IPS-NIHi11 (cell line): ENCODE measurements at regions not wholly inside any gene's neighbourhood (a gene's known extent, or its start where the extent isn't known, plus 50 kb on each side); places are given as distances from the start of the nearest gene placed in this dataset.

ENCODE experiments used
- DNase-seq: peaks from one replicate; pipeline ENCODE4 v3.0.0; 2012; ENCODE audit warnings: mixed read lengths, low spot score

DNA sequence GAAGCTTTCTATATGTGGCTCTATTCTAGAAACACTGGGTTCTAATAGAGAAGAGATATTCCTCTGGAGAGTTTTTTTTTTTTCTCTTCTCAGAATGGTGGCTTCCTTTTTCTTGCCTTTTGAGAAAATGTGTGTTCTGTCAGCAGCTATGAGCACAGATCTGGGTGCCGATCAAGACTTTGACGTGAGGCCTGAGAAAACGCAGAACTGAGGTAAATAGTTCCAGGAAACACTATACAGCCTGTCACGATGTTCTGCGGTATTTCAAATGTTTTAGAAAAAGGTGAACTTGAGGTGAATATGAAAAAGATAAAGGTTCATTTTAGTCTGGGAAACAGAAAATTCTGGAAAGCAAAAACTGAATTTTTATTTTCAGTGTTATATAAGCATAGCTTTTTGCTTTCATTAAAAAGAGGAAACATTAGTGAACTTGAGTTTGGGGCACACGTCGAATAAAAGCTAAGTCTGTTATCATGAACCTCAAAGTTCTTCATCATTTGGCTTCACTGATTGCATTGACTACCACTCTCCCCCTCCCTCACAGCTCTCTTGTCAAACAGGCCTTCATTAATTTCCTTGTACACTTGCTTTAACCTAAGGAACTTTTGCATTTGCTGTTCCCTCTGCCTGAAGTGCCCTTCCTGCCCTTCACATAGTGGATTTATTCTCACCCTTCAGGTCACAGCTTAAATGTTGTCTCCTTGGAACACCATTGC lies 265.1 kb downstream of the NFKBIZ start:
- no peak for DNase-seq

DNA sequence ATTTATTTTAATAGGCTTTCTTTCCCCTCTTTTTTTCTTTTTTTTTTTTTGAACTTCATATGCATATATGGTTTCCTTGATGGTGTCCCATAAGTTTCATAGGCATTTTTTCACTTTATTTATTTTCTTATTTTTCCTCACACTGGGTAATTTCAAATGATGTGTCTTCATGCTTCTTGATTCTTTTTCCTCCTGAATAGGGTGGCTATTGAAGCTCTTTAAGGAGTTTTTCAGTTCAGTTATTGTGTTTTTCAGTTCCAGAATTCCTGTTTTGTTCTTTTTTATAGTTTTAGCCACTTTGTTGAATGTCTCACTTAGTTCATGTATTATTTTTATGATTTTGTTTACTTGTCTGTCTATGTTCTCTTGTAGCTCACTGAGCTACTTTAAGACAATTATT lies 273.2 kb downstream of the NFKBIZ start:
- DNase-seq = no peak

DNA sequence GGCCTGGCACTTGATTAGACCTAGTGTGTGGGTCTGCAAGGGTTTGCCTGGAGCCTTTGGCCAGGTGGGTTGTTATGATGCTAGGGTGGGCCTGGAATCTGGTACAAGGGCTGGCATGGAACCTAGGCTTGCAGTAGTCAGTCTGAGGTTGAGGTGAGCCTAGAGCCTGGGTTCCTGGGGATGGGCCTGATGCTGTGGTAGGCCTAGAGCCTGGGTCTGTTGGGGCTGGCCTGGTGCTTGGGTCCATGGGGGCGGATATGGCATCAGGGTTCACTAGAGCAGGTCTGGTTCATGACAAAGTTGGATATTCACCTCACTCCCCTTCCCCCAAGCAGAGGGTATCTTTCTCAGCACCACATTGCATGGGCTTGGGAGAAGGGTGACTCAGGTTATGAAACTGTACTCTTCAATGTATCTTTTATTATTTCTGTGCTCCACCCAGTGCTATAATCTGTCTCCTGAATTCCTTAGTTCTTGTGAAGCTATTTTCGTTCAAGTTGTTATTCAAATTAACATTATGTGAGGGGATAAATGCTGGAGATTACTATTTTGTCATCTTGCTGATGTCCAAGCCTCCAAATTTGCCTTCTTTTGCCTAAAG lies 274.4 kb downstream of the NFKBIZ start:
- no peak for DNase-seq

DNA sequence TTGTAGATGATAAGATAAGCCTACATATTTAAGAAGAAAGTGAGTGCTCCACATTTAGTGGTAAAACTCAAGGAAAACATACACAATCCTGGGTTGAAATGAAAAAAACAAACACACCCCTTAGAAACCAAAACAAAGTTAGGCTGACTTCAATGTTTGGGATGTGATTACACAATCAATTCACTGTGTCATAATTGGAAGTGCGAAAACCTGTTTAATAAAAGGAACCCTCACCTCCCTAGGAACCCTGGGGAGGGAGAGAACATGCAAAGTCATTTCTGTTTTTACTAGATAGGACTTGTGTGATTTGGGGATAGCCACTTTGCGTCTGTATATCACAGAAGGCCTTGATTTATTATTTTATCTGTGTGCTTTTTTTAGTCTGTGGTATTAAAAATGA lies 275.0 kb downstream of the NFKBIZ start:
- no peak for DNase-seq

DNA sequence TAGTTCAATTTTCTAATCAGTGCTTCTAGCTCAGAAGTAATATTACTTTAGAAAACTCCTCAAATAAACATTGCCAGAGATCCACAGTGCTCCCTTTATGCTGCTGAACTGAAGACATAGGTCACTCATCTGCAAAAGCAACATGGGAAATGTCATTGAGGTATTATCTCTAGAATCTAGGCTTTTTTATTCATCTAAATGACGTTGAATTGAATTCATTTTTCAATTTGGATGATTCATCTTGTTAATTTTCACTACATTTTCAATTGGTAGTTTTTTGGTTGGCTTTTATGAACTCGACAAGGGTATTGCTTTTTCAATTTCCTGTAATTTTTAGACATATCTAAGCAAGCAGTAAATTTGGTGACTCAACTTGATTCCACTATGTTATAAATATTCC lies 275.4 kb downstream of the NFKBIZ start:
- DNase-seq = no peak

DNA sequence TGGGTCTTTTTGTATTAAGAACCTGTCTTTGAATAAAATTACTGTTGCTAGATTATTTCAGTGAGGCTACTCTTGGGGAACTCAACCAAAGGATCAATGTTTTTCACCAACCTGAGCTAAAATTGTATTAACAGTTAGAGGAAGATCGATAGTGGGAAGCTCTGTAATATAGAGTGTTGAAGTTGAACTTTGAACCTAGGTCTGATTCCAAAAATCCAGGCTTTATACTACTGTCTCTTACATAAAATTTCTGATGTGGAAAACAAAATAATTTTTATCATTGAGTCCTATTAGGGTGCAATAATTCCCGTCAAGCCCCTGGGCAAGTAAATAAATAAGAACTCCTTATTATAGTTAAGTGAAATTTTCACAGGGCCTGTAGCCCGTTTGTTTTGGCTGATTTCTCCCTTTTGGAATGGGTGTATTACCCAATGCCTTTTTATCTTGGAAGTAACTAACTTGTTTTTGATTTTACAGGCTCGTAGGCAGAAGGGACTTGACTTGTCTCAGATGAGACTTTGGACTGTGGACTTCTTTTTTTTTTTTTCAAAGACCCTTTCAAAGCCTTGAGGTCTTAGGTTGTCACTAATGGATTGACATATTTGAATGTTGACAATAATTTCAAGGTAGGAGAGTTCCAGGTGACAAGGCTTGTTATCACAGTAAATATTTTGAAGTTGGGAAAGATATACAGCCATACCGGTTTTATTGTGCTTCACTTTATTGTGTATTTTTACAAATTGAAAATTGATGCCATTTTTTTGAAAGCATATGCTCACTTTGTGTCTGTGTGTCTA lies 276.1 kb downstream of the NFKBIZ start:
- DNase-seq = no peak

DNA sequence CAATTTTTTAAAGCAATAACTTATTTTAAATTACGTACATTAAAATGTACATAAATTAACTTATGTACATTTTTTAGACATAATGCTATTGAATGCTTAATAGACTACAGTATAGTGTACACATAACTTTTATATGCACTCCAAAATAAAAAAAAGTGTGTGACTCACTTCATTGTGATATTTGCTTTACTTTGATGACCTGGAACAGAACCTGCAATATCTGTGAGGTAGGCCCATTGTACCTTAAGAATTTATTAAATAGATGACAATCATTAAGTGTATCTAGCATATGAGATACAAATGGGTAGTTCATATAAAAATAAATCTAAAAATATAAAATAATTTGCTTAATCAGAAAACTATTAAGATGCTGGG lies 276.7 kb downstream of the NFKBIZ start:
- DNase-seq = no peak

DNA sequence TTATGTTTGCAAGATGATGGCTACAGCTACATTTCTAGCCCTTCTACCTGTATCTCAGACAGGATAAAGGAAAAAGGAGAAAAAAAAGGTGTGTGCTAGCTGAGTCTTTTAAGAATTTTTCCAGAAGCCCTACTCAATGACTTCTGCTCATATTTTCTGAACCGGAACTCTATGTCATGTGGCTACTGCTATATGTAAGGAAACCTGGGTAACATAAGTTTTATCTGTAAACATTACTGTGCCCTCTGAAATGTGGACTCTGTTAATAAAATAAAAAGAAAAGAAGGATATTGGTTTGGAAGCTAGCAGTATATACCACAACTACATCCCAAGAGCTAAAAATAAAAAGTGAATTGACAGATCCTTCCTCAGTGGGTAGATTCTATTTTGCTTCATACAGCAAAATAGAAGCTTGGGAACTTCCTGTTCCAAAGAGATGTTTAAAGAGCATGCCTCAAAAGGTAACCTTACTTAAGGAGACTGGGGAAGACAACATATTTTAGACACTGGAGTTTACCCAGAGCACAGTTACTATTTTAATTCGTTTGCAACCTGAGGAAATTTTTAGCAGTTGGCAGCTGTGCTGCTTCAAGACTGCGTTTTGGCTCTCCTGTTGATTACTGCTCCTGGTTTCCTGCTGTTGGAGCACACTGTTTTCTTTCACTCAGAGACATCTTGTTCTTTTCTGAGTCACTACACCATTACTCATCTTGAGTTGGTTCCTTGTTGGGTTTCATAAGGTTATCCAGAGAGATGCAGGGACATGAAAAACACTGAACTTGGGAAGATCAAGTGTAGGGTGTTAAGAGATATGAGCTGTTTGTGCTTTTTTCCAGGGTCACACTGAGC lies 280.7 kb downstream of the NFKBIZ start:
- no peak for DNase-seq

DNA sequence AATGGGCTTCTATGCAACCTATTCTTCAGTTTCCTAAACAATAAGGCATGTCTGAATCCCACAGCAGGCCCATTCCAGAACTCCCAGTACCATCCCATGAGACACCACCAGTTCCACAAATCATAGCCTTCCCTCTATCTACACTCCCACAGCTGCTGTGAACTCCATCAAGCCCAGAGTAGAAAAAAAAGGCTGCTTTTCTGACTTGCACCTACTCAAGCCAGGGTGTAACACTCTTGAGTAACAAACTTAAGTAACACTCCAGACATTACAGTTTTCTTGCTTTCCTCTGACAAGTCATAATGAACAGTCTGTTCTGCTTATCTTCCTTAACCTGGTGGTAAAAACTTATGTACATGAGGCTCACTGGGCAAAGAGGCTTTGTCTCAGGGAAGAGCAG lies 283.1 kb downstream of the NFKBIZ start:
- no peak for DNase-seq

DNA sequence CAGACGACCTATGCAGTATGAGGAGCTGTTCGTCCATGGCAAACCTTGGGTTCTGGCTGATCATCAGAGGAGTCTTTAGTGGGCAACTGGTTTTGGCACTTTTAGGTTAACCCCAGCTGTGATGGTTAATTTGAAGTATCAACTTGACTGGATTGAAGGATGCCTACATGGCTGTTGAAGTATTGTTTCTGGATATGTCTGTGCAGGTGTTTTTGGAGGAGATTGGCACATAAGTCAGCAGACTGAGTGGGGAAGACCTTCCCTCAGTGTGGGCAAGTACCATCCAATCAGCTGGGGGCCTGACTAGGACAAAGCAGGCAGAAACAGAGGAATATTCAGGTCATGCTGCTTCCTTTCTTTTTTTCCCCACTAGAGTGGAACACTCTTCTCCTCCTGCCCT lies 284.1 kb downstream of the NFKBIZ start:
- no peak for DNase-seq

DNA sequence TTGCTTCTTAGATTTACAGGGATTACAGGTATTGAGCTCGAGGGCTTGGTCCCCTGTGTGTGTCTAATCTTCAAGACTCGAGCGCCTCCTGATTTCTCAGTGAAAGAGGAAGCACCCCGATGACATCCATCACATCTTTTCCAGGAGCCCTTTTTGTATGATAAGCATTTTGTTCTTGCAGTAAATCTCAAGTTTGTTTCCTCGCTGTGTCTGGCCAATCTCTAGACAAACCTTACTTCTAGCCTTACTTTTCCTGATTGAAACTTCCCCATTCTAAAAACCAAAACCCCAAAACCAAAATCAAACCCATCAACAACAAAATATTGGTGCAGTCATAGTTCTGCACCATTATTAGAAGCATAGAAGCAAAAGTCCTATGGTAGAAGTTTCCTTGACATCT lies 286.0 kb downstream of the NFKBIZ start:
- no peak for DNase-seq

DNA sequence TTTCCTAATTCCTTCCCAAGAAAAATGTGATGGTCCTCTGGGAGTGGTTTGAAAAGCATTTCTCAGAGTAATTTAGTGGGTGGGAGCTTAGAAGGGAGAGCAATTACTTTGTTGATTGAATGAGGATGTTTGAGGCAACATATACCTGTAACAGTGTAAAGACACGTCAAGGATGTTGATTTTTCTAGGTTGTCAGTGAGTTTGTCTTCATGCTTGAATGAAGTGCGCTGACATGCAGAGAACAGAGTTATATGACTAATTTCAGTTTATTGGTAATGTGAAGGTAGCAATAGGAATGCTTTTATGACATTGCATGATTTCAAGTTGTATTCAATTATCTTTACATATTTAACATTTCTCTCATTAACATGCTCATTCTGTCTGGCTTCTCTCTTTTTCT lies 286.9 kb downstream of the NFKBIZ start:
- DNase-seq = no peak

DNA sequence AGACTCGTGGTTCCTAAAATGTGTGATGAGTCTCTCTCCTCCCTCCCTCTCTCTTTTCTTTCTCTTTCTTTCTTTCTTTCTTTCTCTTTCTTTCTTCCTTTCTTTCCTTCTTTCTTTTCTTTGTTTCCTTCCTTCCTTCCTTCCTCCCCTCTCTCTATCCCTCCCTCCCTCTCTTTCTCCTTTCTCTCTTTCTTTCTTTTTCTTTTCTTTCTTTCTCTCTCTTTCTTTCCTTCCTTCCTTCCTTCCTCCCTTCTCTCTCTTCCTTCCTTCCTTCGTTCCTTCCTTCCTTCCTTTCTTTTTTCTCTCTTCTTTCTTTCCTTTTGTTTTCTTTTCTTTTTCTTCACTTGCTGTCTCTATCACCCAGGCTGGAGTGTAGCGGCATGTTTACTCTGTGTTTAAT lies 290.8 kb downstream of the NFKBIZ start:
- no peak for DNase-seq

DNA sequence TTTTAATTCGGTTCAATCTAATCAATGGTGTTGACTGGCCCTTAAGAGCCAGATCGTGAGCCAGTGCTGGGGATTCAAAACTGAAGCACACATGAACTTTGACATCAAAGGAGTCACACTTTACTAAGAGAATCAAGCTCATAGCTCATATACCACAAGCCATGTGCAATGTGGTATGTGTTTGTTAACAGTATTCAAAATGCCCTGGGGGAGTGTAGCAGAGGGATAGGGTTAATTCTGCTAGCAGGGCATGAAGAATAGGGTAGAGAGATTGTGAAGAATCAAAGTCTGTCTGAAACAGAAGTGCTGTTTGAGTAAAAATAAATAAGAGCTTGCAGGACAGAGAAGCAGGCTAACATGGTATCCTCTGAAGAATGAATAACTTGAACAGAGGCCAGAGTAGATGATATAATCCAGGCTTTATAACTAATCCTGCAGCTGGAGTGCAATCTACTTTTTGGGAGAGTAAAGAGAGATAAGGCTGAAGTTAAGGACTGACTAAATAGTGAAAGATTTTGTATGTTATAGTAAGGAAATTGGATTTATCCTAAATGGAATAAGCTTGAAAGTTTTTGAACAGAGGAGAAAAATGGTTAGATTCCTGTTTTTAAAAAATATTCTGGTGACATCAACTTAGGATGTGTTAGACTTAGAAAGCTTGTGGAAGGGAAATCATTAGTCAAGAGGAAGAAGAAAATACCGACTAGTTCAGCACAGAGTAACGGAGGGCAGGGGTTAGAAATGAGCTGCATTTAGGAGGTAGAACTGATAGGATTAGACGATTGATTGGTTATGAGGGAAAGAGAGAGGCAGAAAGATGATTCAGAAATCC lies 292.0 kb downstream of the NFKBIZ start:
- DNase-seq = no peak

DNA sequence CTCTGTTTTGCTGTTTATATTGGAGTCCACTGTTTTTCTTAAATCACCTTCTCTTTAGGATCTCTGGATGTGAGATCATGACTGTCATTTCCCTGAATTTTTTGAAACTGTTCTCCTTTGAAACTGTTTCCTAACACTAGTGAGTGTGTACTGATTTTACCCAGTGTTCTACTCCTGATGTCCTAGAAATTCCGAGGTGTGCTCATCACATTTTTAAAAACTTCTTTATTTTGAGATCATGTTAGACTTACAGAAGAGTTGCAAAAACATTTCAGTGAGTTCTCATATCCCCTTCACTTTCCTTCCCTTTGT lies 292.6 kb downstream of the NFKBIZ start:
- DNase-seq = no peak

DNA sequence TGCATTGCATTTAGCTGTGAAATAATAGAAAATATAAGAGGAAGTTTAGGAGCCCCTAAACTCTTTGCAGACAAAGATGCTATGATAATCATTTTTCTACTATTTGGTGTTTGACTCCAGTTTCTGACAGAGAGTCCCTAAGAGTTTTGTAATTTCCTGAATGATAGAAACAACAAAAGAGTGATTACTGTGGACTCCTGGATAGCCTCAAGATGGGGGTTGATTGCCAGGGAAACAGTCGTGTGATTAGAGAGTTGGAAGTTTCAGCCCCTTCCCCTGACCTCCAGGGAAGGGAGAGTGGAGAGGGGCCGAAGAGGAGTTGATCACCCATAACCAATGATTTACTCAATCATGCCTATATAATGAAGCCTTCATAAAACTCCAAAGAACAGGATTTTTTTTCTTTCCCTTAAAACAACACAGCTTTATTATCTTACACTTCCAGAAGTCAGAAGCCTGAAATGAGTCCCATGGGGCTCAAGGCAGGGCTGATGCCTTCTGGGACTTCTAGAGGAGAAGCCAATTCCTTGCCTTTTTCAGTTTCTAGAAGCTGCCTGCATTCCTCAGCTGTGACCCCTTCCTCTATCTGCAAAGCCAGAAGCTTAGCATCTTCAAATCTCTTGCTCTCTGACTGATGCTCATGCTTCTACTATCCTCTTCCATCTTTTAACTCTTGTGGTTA lies 292.3 kb upstream of the ZPLD1 start:
- no peak for DNase-seq

DNA sequence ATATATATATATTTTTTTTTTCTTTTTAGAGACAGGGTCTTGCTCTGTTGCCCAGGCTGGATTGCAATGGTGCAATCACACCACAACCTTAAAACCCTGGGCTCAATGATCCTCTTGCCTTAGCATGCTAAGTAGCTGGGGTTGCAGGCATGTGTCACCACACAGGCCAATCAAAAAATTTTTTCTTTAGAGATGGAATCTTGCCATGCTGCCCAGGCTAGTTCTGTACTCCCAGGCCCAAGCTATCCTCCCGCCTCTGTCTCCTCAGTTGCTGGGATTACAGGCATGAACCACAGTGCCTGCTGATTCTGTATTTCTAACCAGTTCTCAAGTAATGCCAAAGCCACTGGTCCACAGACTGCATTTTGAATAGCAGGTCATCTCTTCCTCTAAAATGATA lies 291.3 kb upstream of the ZPLD1 start:
- DNase-seq = no peak

DNA sequence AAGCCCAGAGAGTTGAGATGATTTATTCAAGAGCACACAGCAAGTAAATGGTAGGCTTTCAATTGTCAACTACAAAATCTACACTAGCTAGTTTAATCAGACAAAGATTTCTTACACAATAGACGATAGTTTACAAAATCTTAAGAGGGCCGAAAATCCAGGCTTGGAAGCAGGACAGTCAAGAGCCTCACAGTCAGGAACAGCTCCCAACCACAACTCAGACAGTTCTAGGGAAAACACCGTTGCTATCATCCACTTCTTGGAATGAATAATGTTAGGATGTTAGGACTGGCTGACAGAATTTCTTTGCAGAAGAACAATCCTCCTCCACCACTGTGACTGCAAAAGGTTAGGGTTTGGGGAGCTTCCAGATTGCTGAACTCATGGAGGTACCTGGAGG lies 290.8 kb upstream of the ZPLD1 start:
- DNase-seq = no peak

DNA sequence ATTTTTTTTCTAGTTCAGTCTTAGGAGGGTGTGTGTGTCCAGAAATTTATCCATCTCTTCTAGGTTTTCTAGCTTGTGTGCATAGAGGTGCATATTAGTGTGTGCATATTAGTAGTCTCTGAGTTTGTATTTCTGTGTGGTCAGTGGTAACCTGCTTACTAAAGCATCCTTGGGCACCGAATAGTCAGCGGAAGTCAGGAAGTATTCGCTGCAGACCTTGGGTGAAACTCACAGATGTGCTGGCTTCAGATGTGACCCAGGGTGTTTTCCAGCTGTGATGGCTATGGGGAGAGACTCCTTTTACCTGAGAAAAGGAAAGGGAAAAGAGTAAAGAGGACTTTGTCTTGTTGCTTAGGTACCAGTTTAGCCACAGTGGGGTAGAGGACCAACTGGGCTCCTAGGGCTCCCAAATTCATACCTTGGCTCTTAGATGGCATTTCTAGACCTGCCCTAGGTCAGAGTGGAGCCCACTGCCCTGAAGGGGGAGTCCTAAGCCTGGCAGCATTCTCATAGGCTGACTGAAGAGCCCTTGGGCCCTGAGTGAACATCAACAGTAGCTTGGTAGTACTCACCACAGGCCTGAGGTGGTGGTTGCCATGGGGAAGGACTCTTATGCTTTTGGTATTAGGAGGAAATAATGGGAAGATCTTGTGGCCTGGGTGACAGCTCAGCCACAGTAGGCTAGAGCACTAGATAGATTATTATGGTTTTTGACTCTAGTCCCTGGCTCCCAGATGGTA lies 286.0 kb upstream of the ZPLD1 start:
- DNase-seq = no peak

DNA sequence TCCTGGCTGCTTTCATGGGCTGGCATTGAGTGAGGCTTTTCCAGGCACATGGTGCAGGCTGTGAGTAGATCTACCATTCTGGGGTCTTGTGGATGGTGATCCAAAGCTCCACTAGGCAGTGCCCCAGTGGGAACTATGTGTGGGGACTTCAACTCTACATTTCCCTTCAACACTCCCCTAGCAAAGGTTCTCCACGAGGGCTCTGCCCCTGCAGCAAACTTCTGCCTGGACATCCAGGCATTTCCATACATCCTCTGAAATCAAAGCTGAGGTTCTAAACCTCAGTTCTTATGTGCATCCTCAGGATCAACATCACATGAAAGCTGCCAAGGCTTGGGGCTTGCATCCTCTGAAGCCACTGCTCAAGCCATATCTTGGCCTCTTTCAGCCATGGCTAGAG lies 282.9 kb upstream of the ZPLD1 start:
- no peak for DNase-seq

DNA sequence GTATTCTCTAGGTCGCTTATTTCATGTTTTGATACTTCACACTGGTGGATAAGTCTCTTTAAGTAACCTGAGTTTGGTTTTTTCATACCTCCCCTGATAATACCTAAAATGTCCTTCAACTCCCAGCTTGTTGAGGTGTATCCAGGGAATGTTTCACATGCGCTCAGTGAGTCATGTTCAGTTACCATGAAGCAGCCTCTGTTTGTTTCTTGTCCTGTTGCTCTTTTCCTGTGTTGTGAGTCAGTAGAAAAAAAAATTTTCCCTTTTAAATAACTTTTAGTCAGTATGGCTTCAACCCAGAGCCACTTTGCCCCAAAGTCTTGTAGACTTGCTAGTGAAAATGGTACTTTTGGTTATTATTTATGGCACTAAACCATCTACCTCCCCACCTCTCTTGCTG lies 278.4 kb upstream of the ZPLD1 start:
- no peak for DNase-seq
